GM12878 (cell line): ENCODE measurements at regions not wholly inside any gene's neighbourhood (a gene's known extent, or its start where the extent isn't known, plus 50 kb on each side); places are given as distances from the start of the nearest gene placed in this dataset.

Source experiments
- ATAC-seq: fragments of 200-7000 bp; cut with Tn5 transposase; 3 replicates; pipeline ENCODE4 v1.9.1; 2020; ENCODE audit warnings: mild to moderate bottlenecking, moderate library complexity
- BruUV-seq: library from RNA; stranded (reverse); fragments of 400-500 nt; replicated peaks from 2 replicates; lab custom pipeline; 2021; lab: Mats Ljungman, UMichigan
- CTCF ChIA-PET: fragments of 300-600 bp; sonication (Branson Sonifier 250); formaldehyde crosslinking; extraction: SDS; loops from one replicate; lab custom pipeline; 2021; ENCODE audit warnings: inconsistent platforms; lab: Yijun Ruan, JAX
- POLR2A ChIA-PET: fragments of 350-600 bp; formaldehyde crosslinking; extraction: SDS; loops from one replicate; lab custom pipeline; 2021; ENCODE audit warnings: inconsistent platforms; lab: Charles Lee
- RAD21 ChIA-PET: fragments of 300-600 bp; sonication (Branson Sonifier 250); formaldehyde crosslinking; loops from one replicate; lab custom pipeline; 2023; ENCODE audit warnings: antibody characterized with exemption; ENCODE audit not compliant: unreplicated experiment; lab: Charles Lee
- SMC1A ChIA-PET: fragments of 300-600 bp; sonication (Branson Sonifier 250); formaldehyde crosslinking; loops from one replicate; lab custom pipeline; 2023; ENCODE audit not compliant: unreplicated experiment, uncharacterized antibody; lab: Charles Lee
- DNase-seq: peaks from one replicate; pipeline ENCODE4 v3.0.0-alpha.2; 2011; ENCODE audit warnings: low read depth, low spot score
- FAIRE-seq: peaks from 3 replicates; lab custom pipeline; 2011; peaks lifted over from hg19 to GRCh38; lab: Jason Lieb, UNC
- H2AFZ ChIP-seq: 2 replicates; pipeline ENCODE4 v1.6.0; 2011; ENCODE audit warnings: low read depth, low read length, control low read depth; ENCODE audit not compliant: control insufficient read depth
- H3K27ac ChIP-seq: 2 replicates; pipeline ENCODE4 v1.5.1; 2011; ENCODE audit warnings: control low read depth; ENCODE audit not compliant: control insufficient read depth, insufficient read depth
- H3K27me3 ChIP-seq, 2 experiments: replicated peaks in 1 of 2; 2 replicates each; pipeline versions ENCODE4 v1.6.0 to v1.6.1; 2011; ENCODE audit warnings: low read length in 1 of 2; ENCODE audit not compliant: control insufficient read depth in 2 of 2, insufficient read depth in 2 of 2
- H3K36me3 ChIP-seq, 2 experiments: 2 replicates each; pipeline ENCODE4 v1.5.1; 2011; ENCODE audit warnings: low read length in 1 of 2; ENCODE audit not compliant: control insufficient read depth in 2 of 2, insufficient read depth in 2 of 2
- H3K4me1 ChIP-seq: 2 replicates; pipeline ENCODE4 v1.6.1; 2011; ENCODE audit warnings: mild to moderate bottlenecking, low read length, moderate library complexity, mixed read lengths; ENCODE audit not compliant: control insufficient read depth, insufficient read depth
- H3K4me2 ChIP-seq: 2 replicates; pipeline ENCODE4 v1.6.0; 2011; ENCODE audit warnings: control low read depth; ENCODE audit not compliant: control insufficient read depth, insufficient read depth
- H3K4me3 ChIP-seq: fragments of 200-600 bp; sonication (generic); 2 replicates; pipeline ENCODE4 v1.5.1; 2016
- H3K79me2 ChIP-seq: 2 replicates; pipeline ENCODE4 v1.6.0; 2011; ENCODE audit warnings: low read length; ENCODE audit not compliant: control insufficient read depth, insufficient read depth
- H3K9ac ChIP-seq: 2 replicates; pipeline ENCODE4 v1.8.0; 2011; ENCODE audit warnings: low read length, control low read depth, mixed read lengths; ENCODE audit not compliant: control insufficient read depth, insufficient read depth
- H3K9me3 ChIP-seq: replicated peaks from 3 replicates; pipeline ENCODE4 v1.5.1; 2011; ENCODE audit warnings: mild to moderate bottlenecking, low read length; ENCODE audit not compliant: control insufficient read depth, insufficient read depth
- H4K20me1 ChIP-seq: 2 replicates; pipeline ENCODE4 v1.6.0; 2011; ENCODE audit not compliant: control insufficient read depth, insufficient read depth
- HCFC1 ChIP-seq: fragments of 150-350 bp; IDR thresholded peaks from 2 replicates; pipeline ENCODE4 v1.6.1; 2014; ENCODE audit warnings: low read length
- KDM1A ChIP-seq: fragments of 200-600 bp; sonication (generic); IDR thresholded peaks from 2 replicates; pipeline ENCODE4 v1.6.1; 2016; ENCODE audit warnings: borderline replicate concordance
- MEF2A ChIP-seq: IDR thresholded peaks from 2 replicates; pipeline ENCODE4 v1.6.1; 2011; ENCODE audit warnings: low read depth, mild to moderate bottlenecking, low read length, moderate library complexity; ENCODE audit not compliant: insufficient read depth
- NR2F1 ChIP-seq: fragments of 450-650 bp; conservative IDR thresholded peaks from 2 replicates; pipeline ENCODE4 v1.6.1; 2017; ENCODE audit warnings: mild to moderate bottlenecking
- RCOR1 ChIP-seq: conservative IDR thresholded peaks from 2 replicates; pipeline ENCODE4 v1.6.1; 2012; ENCODE audit warnings: low read depth, low read length, improper control_type of control experiment
- SIN3A ChIP-seq: IDR thresholded peaks from 2 replicates; pipeline ENCODE4 v1.6.1; 2012; ENCODE audit warnings: low read depth, low read length, improper control_type of control experiment
- SMC3 ChIP-seq: IDR thresholded peaks from 2 replicates; pipeline ENCODE4 v1.6.1; 2011; ENCODE audit warnings: low read length, improper control_type of control experiment, borderline replicate concordance
- SREBF1 ChIP-seq: IDR thresholded peaks from 2 replicates; pipeline ENCODE4 v1.6.1; 2012; ENCODE audit warnings: mild to moderate bottlenecking, low read length
- TCF3 ChIP-seq: IDR thresholded peaks from 2 replicates; pipeline ENCODE4 v1.6.1; 2012; ENCODE audit warnings: low read depth, mild to moderate bottlenecking, low read length, borderline replicate concordance; ENCODE audit not compliant: insufficient read depth
- ZNF24 ChIP-seq: fragments of 450-650 bp; IDR thresholded peaks from 2 replicates; pipeline ENCODE4 v1.6.1; 2017; ENCODE audit warnings: antibody characterized with exemption, mild to moderate bottlenecking
- ZZZ3 ChIP-seq: IDR thresholded peaks from 2 replicates; pipeline ENCODE4 v1.6.1; 2011; ENCODE audit warnings: low read depth; ENCODE audit not compliant: control insufficient read depth, insufficient read length
- WGBS: methylation state at CpG from one replicate; pipeline ENCODE4 v1.1.6; 2016; ENCODE audit warnings: low lambda C conversion rate; ENCODE audit not compliant: insufficient replicate concordance, insufficient coverage; ENCODE audit errors: missing lambda C conversion rate; 5-methylcytosine and 5-hydroxymethylcytosine counted together
- in situ Hi-C: fragments of 300-500 bp; cut with MboI; formaldehyde crosslinking; loops from 9 replicates; pipeline ENCODE4 v1.14.3; 2018; ENCODE audit warnings: mixed read lengths
- intact Hi-C: fragments of 100-400 bp; cut with micrococcal nuclease; formaldehyde crosslinking; loops from one replicate; pipeline ENCODE4 v1.14.2; 2022; ENCODE audit not compliant: unreplicated experiment
- TF ChIP-seq, protein P1 (sequence below): IDR thresholded peaks from 2 replicates; pipeline ENCODE4 v1.6.1; 2012; ENCODE audit warnings: low read depth, low read length, improper control_type of control experiment
- TF ChIP-seq, protein P2 (sequence below), 3 experiments: IDR thresholded peaks in 2 of 3; conservative IDR thresholded peaks in 1 of 3; 2 replicates each; pipeline ENCODE4 v1.5.1; 2011; ENCODE audit warnings: low read depth in 3 of 3, low read length in 3 of 3, mild to moderate bottlenecking in 3 of 3, control low read depth in 2 of 3, moderate library complexity in 2 of 3, inconsistent platforms in 1 of 3, mixed read lengths in 1 of 3; ENCODE audit not compliant: control insufficient read depth in 2 of 3, insufficient read depth in 1 of 3; ENCODE audit errors: extremely low read depth in 1 of 3
- TF ChIP-seq, protein P3 (sequence below): fragments of 450-650 bp; conservative IDR thresholded peaks from 2 replicates; pipeline ENCODE4 v1.6.1; 2017; ENCODE audit warnings: mild to moderate bottlenecking, moderate library complexity
- TF ChIP-seq, protein P4 (sequence below): IDR thresholded peaks from 2 replicates; pipeline ENCODE4 v1.6.1; 2011; ENCODE audit warnings: low read depth, low read length, improper control_type of control experiment, borderline replicate concordance
- TF ChIP-seq, protein P5 (sequence below): fragments of 450-650 bp; IDR thresholded peaks from 2 replicates; pipeline ENCODE4 v1.6.1; 2018; ENCODE audit warnings: borderline replicate concordance, mild to moderate bottlenecking; ENCODE audit not compliant: partially characterized antibody

DNA sequence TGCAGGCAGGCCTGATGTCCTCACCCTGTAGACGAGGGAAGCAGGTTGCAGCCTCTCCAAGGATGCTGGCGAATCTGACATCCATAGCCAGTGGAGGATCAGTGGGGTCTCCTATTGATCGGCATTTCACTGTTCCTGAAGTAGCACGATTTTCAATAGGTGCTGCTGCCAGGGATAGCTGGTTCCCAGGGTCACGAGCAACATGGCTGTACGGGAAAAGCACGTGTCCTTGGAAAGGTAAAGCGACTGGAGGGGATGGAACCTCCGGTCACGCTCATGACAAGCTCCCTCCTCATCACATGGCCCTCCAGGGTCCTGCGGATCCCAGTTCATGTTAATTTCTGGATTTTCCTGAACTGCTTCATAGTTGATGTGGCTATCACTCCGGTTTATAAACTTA is 373.7 kb upstream of the SMIM21 start:
- H2AFZ ChIP-seq: no peak overlapping the region
- H3K4me3 ChIP-seq: no peak overlapping the region
- H3K27ac ChIP-seq: no peak overlapping the region
- DNase-seq (no peak), FAIRE-seq (no peak), ATAC-seq (no peak)
- H3K27me3 ChIP-seq: no peaks in the 10 kb centered on the region
- H3K4me2 ChIP-seq: no peak overlapping the region
- ChIA-PET RAD21 (no interaction called here), CTCF (no interaction called here), SMC1A (no interaction called here), POLR2A (no interaction called here)
- in situ Hi-C loops: no loop called here
- H3K36me3 ChIP-seq: no peaks in the 10 kb centered on the region
- H3K4me1 ChIP-seq: no peaks in the 10 kb centered on the region
- intact Hi-C loops: no loop called here
- no TSS peak for BruUV-seq
- 22% methylated on average over 12 of the region's 12 CpGs for WGBS
- no peak overlapping the region for H3K9ac ChIP-seq
- no peaks in the 10 kb centered on the region for H3K79me2 ChIP-seq
- H4K20me1 ChIP-seq: no peaks in the 10 kb centered on the region
- no peaks in the 10 kb centered on the region for H3K9me3 ChIP-seq
- no peak for TF ChIP-seq TCF3
- TF ChIP-seq NR2F1: no peak
- TF ChIP-seq, protein P1, sequence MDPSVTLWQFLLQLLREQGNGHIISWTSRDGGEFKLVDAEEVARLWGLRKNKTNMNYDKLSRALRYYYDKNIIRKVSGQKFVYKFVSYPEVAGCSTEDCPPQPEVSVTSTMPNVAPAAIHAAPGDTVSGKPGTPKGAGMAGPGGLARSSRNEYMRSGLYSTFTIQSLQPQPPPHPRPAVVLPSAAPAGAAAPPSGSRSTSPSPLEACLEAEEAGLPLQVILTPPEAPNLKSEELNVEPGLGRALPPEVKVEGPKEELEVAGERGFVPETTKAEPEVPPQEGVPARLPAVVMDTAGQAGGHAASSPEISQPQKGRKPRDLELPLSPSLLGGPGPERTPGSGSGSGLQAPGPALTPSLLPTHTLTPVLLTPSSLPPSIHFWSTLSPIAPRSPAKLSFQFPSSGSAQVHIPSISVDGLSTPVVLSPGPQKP: no peak
- TF ChIP-seq HCFC1: no peak
- TF ChIP-seq ZNF24: no peak
- no peak for TF ChIP-seq KDM1A
- TF ChIP-seq, protein P2, sequence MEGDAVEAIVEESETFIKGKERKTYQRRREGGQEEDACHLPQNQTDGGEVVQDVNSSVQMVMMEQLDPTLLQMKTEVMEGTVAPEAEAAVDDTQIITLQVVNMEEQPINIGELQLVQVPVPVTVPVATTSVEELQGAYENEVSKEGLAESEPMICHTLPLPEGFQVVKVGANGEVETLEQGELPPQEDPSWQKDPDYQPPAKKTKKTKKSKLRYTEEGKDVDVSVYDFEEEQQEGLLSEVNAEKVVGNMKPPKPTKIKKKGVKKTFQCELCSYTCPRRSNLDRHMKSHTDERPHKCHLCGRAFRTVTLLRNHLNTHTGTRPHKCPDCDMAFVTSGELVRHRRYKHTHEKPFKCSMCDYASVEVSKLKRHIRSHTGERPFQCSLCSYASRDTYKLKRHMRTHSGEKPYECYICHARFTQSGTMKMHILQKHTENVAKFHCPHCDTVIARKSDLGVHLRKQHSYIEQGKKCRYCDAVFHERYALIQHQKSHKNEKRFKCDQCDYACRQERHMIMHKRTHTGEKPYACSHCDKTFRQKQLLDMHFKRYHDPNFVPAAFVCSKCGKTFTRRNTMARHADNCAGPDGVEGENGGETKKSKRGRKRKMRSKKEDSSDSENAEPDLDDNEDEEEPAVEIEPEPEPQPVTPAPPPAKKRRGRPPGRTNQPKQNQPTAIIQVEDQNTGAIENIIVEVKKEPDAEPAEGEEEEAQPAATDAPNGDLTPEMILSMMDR (IDR thresholded peaks at IDR 0.05 in 2 of 3, conservative IDR thresholded peaks at IDR 0.05 in 1 of 3; ENCODE audit: control insufficient read depth in 2 of 3, extremely low read depth in 1 of 3, insufficient read depth in 1 of 3, low read depth in 3 of 3, low read length in 3 of 3): no peak
- TF ChIP-seq, protein P3, sequence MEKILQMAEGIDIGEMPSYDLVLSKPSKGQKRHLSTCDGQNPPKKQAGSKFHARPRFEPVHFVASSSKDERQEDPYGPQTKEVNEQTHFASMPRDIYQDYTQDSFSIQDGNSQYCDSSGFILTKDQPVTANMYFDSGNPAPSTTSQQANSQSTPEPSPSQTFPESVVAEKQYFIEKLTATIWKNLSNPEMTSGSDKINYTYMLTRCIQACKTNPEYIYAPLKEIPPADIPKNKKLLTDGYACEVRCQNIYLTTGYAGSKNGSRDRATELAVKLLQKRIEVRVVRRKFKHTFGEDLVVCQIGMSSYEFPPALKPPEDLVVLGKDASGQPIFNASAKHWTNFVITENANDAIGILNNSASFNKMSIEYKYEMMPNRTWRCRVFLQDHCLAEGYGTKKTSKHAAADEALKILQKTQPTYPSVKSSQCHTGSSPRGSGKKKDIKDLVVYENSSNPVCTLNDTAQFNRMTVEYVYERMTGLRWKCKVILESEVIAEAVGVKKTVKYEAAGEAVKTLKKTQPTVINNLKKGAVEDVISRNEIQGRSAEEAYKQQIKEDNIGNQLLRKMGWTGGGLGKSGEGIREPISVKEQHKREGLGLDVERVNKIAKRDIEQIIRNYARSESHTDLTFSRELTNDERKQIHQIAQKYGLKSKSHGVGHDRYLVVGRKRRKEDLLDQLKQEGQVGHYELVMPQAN: no peak
- TF ChIP-seq SIN3A: no peak
- no peak for TF ChIP-seq SMC3
- TF ChIP-seq, protein P4, sequence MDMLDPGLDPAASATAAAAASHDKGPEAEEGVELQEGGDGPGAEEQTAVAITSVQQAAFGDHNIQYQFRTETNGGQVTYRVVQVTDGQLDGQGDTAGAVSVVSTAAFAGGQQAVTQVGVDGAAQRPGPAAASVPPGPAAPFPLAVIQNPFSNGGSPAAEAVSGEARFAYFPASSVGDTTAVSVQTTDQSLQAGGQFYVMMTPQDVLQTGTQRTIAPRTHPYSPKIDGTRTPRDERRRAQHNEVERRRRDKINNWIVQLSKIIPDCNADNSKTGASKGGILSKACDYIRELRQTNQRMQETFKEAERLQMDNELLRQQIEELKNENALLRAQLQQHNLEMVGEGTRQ: no peak
- no peak for TF ChIP-seq RCOR1
- TF ChIP-seq, protein P5, sequence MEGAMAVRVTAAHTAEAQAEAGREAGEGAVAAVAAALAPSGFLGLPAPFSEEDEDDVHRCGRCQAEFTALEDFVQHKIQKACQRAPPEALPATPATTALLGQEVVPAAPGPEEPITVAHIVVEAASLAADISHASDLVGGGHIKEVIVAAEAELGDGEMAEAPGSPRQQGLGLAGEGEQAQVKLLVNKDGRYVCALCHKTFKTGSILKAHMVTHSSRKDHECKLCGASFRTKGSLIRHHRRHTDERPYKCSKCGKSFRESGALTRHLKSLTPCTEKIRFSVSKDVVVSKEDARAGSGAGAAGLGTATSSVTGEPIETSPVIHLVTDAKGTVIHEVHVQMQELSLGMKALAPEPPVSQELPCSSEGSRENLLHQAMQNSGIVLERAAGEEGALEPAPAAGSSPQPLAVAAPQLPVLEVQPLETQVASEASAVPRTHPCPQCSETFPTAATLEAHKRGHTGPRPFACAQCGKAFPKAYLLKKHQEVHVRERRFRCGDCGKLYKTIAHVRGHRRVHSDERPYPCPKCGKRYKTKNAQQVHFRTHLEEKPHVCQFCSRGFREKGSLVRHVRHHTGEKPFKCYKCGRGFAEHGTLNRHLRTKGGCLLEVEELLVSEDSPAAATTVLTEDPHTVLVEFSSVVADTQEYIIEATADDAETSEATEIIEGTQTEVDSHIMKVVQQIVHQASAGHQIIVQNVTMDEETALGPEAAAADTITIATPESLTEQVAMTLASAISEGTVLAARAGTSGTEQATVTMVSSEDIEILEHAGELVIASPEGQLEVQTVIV: no peak
- TF ChIP-seq ZZZ3: no peak
- TF ChIP-seq SREBF1: no peak
- TF ChIP-seq MEF2A: no peak
